CD4-positive, alpha-beta T cell treated with Interleukin-17A for 4 hours (primary cell): ENCODE measurements at regions not wholly inside any gene's neighbourhood (a gene's known extent, or its start where the extent isn't known, plus 50 kb on each side); places are given as distances from the start of the nearest gene placed in this dataset.
"Not testable (repeated sequence)": the region's sequence is repeated elsewhere in the genome, so short reads cannot be mapped to it uniquely, and the experiment has no call there.

ENCODE experiments used
- DNase-seq: peaks from one replicate; pipeline ENCODE4 v3.0.0-alpha.2; 2020; ENCODE audit warnings: mixed read lengths

DNA sequence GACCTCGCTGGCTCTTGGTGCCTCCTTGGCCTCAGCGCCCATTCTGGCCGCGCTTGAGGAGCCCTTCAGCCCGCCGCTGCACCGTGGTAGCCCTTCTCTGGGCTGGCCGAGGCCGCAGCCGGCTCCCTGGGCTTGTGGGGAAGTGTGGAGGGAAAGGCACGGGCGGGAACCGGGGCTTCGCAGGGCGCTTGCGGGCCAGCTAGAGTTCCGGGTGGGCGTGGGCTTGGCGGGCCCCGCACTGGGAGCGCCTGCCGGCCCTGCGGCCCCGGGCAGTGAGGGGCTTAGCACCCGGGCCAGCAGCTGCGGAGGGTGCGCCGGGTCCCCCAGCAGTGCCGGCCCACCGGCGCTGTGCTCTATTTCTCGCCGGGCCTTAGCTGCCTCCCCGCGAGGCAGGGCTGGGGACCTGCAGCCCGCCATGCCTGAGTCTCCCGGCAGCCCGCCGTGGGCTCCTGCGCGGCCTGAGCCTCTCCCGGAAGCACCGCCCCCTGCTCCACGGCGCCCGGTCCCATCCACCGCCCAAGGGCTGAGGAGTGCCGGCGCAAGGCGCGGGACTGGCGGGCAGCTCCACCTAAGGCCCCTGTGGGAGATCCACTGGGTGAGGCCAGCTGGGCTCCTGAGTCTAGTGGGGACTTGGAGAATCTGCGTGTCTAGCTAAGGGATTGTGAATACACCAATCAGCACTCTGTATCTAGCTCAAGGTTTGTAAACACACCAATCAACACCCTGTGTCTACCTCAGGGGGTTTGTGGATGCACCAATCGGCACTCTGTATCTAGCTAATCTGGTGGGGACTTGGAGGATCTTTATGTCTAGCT, 141.1 kb downstream of the SLCO4C1 start:
- DNase-seq = peak; percentile 18

DNA sequence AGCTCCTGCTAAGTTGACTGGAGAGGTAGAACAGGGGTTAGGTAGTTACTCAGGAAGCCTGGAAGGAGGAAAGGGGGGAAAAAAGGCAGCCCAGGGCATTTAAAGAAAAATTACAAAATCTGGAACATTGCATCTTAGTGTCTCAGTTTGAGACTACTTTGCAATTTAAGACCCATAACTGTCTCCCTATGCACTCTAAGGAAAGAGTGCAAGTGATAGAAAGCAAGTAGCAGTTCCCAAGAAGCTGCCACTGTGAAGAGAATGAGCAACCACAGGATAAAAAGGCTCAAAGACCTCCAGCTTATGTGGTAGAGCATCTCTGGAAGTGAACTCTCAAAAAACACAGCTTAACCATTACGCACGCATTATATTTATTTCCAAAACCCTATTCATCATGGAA, 141.8 kb downstream of the SLCO4C1 start:
- no peak for DNase-seq

DNA sequence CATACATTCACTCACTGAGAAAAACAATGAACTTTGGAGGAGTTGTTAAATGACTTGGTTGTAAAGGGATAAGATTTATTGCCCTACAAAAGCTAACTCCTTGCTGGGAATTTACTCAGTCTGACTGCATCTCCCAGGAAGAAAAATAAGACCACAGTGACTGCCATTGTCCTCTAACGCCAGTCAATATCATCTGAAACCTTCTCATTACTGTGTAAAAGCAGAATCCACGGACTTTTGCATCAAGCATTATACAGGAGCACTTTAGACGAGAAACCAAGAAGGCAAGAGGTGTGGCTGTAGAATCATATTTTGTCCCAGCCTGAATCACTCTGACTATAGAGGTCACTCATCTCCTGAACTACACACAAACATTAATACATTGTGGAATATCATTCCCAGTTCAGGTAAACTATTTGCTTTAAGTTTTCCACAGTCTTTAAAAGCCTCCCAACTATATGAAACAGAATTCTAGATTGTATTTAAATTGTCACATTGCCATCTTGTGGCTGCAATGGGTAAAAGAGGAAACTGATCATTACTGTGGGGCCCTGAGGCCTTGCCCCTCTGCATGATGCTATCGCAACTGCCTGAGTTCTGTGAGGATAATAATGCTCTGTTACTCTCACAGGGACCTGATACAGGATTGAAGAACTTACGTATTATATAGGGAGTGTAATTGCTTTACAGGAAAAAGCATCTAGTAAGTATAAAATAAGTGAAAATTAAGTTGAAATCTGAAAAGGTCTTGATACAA, 142.9 kb downstream of the SLCO4C1 start:
- DNase-seq = no peak

DNA sequence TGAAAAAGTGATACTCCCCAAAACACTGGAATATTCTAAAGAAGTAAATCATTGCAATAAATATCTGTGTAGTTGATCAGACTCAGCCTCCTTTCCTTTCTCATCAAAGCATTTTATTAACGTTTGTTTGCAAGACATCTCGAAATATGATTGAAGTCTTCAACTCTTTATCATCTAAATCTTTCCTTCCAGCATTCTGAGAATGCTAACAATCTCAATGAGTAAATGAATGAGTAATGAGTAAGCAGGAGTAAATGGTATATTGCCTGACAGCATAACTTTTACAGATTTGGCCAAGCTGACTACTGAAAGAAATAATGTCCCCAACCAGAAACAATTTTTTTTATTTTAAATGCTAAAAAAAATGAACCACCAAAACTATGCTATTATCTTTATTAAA, 157.1 kb downstream of the SLCO4C1 start:
- DNase-seq = no peak

DNA sequence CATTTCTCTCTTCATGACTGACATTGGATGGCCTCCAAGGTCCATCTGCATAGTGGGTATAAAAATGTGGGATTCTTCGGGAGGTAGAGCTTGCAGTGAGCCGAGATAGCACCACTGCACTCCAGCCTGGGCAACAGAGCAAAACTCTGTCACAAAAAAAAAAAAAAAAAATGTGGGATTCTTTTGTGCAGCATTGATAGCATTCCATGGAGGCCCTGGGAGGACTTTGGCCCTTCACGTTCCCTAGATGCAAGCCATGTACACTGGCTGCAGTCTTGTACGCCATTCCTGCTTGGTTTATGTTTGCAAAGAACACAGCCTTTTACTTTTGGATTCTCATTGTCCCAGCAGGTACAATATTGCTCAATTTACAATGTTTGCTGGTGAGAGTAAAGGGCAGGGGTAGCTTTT, 157.8 kb downstream of the SLCO4C1 start:
- DNase-seq = no peak

DNA sequence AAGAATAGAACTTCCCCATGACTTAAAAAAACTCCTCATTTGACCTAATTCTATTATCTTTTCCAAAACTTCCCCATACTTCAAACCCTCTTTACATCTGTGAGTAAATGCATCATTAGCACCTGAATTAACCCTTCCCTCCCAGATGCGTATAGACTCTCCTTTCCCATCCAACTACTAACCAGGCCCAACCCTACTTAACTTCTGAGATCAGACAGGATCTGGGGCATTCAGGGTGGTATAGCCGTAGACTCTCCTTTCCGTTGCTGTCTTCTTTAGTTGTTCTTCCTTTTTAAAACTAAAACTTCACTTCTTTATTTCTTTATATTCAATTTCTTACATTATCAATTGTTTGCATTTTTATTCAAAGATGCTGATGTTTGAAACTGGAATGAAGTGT, 165.2 kb downstream of the SLCO4C1 start:
- DNase-seq = no peak

DNA sequence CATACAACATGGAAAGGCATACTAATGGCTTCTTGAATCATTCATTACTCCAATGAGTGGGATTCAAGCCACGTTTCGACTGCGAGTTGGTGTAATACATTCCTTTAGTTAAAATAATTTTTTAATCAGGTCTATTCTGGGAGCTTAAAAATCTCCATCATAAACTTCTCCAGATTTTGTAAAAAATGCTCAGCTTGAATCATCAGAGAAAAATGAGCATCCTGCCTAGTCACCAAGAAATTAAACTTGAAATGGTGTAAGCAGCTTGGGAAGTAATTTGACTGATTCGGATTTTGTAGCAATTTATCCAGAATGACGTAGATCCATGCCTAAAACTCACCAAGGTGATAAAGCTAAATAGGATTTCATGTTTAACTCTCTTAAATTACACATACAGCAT, 165.7 kb downstream of the SLCO4C1 start:
- no peak for DNase-seq

DNA sequence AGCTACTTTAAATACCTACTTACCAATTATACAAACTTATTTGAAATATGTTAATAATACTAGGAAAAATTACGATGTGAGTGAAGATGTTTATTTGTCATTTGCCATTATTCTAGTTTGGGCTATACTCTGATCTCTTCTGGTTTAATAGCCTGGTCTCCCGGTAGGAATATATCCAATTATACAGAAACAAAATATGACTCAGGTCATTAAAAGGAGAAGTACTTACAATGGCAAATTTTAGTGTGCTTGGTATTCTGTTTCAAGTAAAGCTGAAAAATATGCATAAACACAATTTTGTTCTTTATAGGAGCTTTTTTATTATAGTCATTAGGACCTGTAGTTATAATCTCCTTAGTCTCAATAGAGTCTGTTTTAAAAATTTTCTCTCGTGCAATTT, 176.8 kb downstream of the SLCO4C1 start:
- DNase-seq = no peak

DNA sequence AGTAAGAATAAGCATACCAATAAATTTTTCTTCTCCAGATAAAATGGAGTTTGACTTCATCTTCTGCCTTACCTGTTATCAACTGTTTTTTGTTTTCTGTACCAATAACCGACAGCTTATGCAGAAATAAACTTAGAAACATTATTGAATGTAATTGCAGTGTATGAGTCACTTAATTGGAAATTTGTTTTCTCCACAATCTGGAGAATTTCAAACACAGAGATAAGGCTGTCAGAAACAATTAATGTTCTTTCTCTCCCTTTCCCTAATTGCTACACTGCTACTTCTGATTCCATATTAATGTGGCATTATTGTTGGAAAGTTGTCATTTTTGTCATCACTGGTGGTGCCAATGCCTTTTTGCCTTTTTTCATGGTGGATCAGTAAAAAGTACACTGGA, 180.3 kb downstream of the SLCO4C1 start:
- DNase-seq = no peak

DNA sequence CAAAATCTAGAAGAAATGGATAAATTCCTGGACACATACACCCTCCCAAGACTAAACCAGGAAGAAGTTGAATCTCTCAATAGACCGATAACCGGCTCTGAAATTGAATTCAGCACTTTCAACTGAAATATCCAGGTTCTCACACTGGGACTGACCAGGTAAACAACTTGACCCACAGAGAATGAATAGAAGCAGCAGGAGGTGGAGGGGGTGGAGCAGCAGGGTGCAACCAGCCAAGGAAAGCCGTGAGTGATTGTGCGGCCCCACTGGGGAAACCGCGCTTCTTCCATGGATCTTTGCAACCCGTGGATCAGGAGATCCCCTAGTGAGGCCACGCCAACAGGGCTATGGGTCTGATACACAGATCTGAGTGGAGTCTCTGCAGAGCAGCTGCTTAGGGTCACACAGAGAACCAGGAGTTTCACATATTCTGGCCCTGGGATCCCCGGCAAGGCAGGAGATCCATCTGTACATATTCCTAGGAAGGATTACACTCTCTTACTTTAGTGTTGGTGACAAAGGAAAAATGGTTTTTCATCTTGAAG, 181.5 kb downstream of the SLCO4C1 start:
- DNase-seq = no peak

DNA sequence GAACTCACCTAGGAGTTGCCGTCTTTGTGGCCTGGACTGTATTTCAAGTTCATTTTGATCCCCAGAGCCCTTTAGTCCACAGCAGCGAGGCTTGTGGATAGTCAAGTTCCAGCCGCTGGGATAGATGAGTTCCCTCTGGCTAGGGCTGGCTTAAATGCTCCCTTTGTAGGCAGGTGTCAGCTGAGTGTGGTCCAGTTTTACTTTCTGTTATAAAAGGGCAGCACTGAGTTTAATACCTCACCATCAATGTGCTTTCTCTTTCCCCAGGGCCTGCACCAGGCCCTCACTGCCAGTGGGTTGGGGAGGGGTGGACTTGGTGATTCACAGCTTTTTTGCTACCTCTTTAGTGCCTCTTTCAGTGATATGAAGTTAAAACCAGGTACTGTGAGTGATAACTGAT, 188.2 kb downstream of the SLCO4C1 start:
- no peak for DNase-seq

DNA sequence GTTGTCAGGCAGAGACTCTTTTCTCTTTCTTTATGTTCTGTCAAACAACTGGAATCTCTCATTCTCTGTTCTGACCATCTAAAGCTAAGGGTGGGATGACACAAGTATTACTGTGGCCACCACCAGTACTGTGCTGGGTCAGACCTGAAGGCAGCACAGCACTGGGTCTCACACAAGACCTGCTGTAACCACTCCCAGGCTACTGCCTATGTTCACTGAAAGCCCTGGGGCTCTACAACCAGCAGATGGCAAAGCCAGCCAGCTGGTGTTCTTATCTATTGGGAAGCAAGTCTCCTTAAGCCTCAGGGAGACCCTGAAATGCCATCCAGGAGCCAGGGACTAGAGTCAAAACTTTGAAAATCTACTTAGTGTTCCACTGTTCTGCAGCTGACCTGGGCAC, 189.5 kb downstream of the SLCO4C1 start:
- no peak for DNase-seq

DNA sequence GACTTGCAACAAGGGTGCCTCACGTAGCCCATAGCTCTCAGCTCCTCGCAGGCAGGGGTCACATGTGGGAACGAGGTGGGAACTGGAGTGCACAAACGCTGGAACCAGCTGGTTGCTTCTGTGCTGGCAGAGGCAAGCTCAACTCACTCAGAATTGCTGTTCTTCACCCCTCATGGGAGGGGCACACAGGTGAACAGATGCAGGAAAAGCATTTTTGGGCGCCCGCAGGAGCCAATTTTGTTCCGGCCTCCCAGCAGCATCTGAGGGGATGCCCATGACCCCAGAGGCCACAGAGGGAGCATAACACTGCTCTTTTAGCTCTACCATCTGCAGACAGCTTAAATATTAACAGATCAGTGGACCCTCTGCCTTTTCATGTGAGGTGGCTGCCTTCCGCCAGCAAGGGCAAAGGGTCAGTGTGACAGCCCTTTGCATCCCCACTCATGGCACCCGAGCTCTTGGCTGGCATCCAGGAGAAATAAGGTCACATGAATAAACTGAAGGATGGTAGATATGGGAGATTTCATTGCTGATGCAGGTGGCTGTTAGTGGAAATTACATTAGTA, 196.2 kb downstream of the SLCO4C1 start:
- DNase-seq = no peak

DNA sequence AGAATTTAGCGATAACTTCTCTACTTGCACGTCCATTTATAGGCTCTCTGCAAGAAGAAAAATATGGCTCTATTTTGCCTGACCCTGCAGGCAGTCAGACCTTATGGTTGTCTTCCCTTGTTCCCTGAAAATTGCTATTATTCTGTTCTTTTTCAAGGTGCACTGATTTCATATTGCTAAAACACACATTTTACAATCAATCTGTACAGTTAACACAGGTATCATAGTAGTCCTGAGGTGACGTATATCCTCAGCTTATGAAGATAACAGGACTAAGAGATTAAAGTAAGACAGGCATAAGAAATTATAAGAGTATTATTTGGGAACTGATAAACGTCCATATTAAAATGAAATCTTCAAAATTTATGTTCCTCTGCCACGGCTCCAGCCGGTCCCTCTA, 197.0 kb downstream of the SLCO4C1 start:
- not testable (repeated sequence) for DNase-seq

DNA sequence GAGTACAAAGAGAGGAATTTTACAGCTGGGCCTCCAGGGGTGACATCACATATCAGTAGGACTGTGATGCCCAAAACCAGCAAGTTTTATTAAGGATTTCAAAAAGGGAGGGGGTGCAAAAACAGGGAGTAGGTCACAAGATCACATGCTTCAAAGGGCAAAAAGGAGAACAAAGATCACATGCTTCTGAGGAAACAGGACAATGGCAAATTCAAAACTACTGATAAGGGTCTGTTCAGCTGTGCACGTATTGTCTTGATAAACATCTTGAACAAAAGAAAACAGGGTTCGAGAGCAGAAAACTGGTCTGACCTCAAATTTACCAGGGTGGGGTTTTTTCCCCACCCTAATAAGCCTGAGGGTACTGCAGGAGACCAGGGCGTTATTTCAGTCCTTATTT, 197.5 kb downstream of the SLCO4C1 start:
- DNase-seq = not testable (repeated sequence)

DNA sequence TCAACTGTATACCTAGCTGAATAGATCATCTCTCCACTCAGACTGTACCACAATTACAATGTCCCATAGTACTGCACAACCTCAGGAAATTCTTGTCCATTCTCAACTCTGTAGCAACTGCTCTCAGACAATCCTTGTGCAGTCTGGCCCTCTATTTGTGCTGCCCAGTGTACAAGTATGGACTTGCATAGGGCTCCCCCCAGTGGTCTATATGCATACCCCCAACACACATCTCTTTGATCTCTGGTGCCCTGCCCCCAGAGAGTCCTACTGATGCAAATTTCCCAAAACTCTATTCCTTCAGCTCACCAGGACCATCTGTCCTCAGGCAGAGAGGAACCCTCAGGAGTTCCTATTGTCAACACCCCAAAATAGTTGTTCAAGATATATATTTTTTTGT, 205.3 kb downstream of the SLCO4C1 start:
- no peak for DNase-seq

DNA sequence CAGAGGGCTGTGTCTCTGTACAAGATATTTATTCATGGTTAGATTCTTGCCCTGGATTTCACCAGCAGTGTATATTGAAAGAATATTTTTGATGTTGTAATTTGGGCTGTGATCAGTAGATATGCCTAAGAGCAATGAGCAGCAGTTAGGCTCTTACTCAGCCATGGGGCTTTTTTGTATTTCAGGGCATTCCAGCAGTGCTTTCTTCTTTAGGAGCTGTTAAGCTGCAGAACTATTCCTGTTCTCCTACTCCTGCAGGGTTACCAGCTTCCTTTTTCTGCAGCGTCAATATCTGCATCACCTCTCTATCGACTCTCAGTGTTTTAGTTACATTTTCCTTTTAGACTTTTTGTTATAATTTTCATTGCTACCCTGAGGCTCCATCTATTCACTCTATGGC, 206.2 kb downstream of the SLCO4C1 start:
- DNase-seq = no peak

DNA sequence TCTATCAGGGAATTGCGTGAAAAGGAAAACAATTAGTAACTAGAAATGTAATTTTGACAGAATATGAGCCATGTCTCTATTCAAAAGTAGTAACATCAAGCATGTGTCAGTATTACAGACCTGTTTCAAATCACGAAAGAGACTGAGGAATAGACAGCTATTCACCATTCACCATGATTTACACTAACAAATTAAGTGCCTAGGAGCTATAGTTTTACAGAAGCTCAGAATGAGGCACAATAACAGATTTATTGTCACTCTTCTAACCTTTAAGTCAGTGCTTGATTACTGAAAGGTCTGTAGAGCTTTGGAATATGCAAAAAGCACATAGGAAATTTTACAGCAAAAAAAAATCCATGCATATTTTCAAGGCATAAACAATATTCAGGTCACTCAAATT, 208.2 kb downstream of the SLCO4C1 start:
- no peak for DNase-seq

DNA sequence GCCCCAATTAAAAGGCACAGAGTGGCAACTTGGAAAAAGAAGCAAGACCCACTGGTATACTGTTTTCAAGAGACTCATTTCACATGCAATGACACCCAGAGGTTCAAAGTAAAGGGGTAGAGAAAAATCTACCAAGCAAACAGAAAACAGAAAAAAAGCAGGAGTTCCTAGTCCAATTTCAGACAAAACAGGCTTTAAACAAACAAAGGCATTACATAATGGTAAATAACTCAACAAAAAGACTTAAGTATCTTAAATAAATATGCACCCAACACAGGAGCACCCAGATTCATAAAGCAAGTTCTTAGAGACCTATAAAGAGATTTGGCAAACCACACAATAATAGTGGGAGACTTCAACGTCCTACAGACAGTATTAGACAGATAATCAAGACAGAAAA, 215.8 kb downstream of the SLCO4C1 start:
- DNase-seq = no peak

DNA sequence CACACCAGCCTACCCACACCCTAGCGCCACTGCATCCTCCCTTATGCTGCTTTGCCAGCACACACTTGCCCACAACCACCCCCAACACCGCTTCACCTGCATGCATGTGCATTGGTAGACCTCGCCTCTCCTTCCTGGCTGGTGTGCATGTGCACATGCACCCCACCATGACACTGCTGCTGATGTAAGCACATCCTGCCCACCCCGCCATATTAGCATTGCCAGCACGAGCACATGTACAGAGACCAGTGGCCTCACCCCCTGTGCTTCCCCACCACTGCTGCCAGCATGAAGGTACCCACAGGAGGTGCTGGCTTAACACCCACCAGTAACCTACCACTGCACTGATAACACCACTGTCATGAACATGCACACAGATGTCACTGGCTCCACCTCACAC, 218.2 kb downstream of the SLCO4C1 start:
- no peak for DNase-seq

DNA sequence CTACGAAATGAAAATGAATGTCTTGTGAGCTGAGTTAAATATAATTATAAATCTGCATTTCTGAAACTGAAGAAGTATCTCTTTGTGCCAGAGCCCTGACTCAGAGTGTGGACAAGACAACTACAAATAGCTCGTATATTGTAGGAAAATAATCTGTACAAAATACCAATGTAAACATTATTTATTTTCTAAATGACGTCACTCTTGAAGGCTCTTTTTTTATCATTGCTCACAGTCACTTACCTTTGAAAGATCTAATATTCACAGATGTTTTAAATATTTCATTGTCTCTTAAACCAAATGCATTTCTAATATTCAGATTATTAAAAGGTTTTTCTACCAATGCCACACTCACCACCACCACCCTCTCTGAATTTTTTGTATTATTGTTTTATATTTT, 226.1 kb downstream of the SLCO4C1 start:
- DNase-seq = no peak

DNA sequence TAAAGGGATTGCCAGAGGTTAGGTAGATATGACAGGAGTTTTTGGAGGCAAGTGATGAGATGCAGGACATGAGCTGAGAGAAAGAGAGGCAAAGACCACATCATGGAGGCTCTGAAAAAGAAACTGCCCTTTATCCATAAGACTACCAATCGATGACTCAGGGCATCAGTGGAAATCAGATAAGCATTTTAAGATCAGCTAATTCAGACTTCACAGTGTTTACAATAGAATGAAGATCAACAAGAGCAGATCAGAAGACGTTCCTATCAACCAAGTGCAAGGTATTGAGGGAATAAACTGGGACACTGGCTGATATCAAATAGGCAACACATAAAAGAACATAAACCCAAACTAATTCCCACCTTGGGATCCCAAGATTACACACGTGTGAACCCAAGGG, 227.2 kb downstream of the SLCO4C1 start:
- DNase-seq = no peak

DNA sequence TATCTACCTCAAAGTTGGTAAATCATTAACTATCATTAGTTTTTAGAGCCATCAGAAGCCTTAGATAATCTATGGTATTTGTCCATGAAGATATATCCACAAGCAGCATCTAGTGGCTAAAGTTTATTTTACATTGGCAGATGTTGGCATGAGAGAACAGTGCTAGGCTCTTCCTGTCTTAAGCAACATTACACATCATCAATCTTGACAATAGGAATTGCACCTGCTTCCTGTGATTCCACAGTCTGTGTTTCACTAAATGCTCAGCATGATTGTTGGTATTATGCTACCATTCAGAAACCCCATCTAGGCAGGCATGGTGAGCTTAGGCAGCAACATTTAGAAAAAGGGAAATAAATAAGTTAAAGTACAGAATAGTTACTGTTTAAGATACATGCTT, 246.6 kb downstream of the SLCO4C1 start:
- DNase-seq = no peak

DNA sequence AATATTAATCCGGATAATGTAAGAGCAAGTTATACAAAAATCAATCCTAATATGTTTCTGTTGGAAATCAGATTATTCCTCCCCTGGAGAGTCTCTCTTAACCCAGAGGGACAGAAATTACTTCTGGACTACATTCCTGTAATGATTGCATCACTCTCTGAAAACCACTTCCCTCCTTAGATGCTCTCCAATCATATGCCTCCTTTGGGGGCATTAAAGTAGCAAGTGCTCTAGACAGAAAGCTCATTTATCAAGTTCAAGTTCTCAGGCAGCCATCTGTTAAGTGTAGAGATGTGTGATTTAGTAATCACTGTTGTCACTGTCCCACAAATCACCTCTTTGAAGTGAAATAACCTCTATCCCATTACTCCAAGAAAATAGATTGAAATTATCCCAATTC, 247.1 kb downstream of the SLCO4C1 start:
- no peak for DNase-seq
